Vagina (tissue), 2 donors: ENCODE measurements at regions not wholly inside any gene's neighbourhood (a gene's known extent, or its start where the extent isn't known, plus 50 kb on each side); places are given as distances from the start of the nearest gene placed in this dataset.

ENCODE experiments used
- CTCF ChIP-seq, 3 experiments: fragments of 450-650 bp in 2 of 3; fragments of 200-600 bp in 1 of 3; sonication (generic) in 1 of 3; IDR thresholded peaks; one replicate each; pipeline ENCODE4 v1.5.1; 2017 to 2019; ENCODE audit warnings: antibody characterized with exemption in 3 of 3, mild to moderate bottlenecking in 2 of 3, moderate library complexity in 2 of 3
- POLR2A ChIP-seq, 2 donors: fragments of 450-650 bp; IDR thresholded peaks; one replicate each; pipeline ENCODE4 v1.6.1; 2017; ENCODE audit warnings: antibody characterized with exemption in 2 of 2, mild to moderate bottlenecking in 2 of 2, moderate library complexity in 2 of 2

DNA sequence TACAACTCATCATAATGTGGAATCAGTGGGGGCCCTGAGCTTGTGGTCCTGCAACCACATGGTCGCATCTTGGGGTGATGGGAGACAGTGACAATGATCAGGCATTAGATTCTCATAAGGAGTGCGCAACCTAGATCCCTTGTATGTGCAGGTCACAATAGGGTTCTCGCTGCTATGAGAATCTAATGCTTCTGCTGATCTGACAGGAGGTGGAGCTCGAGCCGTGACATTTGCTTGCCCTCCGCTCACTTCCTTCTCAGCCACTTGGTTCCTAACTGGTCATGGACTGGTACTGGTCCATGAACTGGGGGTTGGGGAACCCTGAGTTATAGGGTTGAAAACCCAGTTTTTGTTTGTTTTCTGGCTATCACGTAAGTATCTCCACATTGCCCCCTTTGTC, 1290.9 kb upstream of the ATXN8OS start:
- TF ChIP-seq CTCF (IDR thresholded peaks at IDR 0.05) (no peak), POLR2A (IDR thresholded peaks at IDR 0.05) (no peak)
